ENCODE measurements at regions not wholly inside any gene's neighbourhood (a gene's known extent, or its start where the extent isn't known, plus 50 kb on each side); places are given as distances from the start of the nearest gene placed in this dataset.

GRCh38 chr6:119620846-119621555 is 271.4 kb upstream of the MAN1A1 start:
- no peak for DNase-seq

- no peak for DNase-seq
Measured at GRCh38 chr6:119614138-119614537, 264.6 kb upstream of the MAN1A1 start.

GRCh38 chr6:119612911-119613381 is 263.4 kb upstream of the MAN1A1 start:
- no peak for DNase-seq

- no peak for DNase-seq
Measured at GRCh38 chr6:119612176-119612891, 262.8 kb upstream of the MAN1A1 start.

- DNase-seq, result no peak
Measured at GRCh38 chr6:119610754-119611153, 261.2 kb upstream of the MAN1A1 start.

- DNase-seq, result no peak
Measured at GRCh38 chr6:119610265-119610664, 260.7 kb upstream of the MAN1A1 start.

- DNase-seq, result no peak
Measured at GRCh38 chr6:119609865-119610264, 260.3 kb upstream of the MAN1A1 start.

GRCh38 chr6:119608994-119609393 is 259.4 kb upstream of the MAN1A1 start:
- no peak for DNase-seq

GRCh38 chr6:119604124-119604523 is 254.6 kb upstream of the MAN1A1 start:
- no peak for DNase-seq

GRCh38 chr6:119603501-119603900 is 253.9 kb upstream of the MAN1A1 start:
- DNase-seq, result no peak

- DNase-seq, result no peak
Measured at GRCh38 chr6:119602215-119603178, 252.9 kb upstream of the MAN1A1 start.

- DNase-seq, result no peak
Measured at GRCh38 chr6:119598883-119599282, 249.3 kb upstream of the MAN1A1 start.

GRCh38 chr6:119594907-119595306 is 245.3 kb upstream of the MAN1A1 start:
- no peak for DNase-seq

GRCh38 chr6:119591235-119591634 is 241.7 kb upstream of the MAN1A1 start:
- no peak for DNase-seq

- DNase-seq, result no peak
Measured at GRCh38 chr6:119590066-119590465, 240.5 kb upstream of the MAN1A1 start.

- peak; percentile 12 for DNase-seq
Measured at GRCh38 chr6:119587537-119587936, 238.0 kb upstream of the MAN1A1 start.

GRCh38 chr6:119586250-119586882 is 236.8 kb upstream of the MAN1A1 start:
- DNase-seq, result peak; percentile 31

GRCh38 chr6:119584088-119584487 is 234.5 kb upstream of the MAN1A1 start:
- DNase-seq, result no peak

- DNase-seq, result no peak
Measured at GRCh38 chr6:119581220-119581619, 231.7 kb upstream of the MAN1A1 start.

GRCh38 chr6:119575721-119576120 is 226.2 kb upstream of the MAN1A1 start:
- DNase-seq, result no peak

GRCh38 chr6:119568580-119568979 is 219.0 kb upstream of the MAN1A1 start:
- no peak for DNase-seq

GRCh38 chr6:119566546-119567260 is 217.1 kb upstream of the MAN1A1 start:
- DNase-seq, result no peak
